Vagina (tissue), 2 donors: ENCODE measurements at regions not wholly inside any gene's neighbourhood (a gene's known extent, or its start where the extent isn't known, plus 50 kb on each side); places are given as distances from the start of the nearest gene placed in this dataset.

ENCODE experiments used
- POLR2A ChIP-seq, 2 donors: fragments of 450-650 bp; IDR thresholded peaks; one replicate each; pipeline ENCODE4 v1.6.1; 2017; ENCODE audit warnings: antibody characterized with exemption in 2 of 2, mild to moderate bottlenecking in 2 of 2, moderate library complexity in 2 of 2
- POLR2AphosphoS5 ChIP-seq, 2 donors: sonication (generic); formaldehyde crosslinking; IDR thresholded peaks; one replicate each; pipeline ENCODE4 v1.9.0; 2017; ENCODE audit warnings: antibody characterized with exemption in 2 of 2, mild to moderate bottlenecking in 2 of 2, low read depth in 1 of 2; ENCODE audit not compliant: insufficient read depth in 1 of 2

GRCh38 chrX:98568795-98569194 lies 1685.1 kb downstream of the RPA4 start:
- TF ChIP-seq POLR2AphosphoS5 (IDR thresholded peaks at IDR 0.05; ENCODE audit: insufficient read depth in 1 of 2, low read depth in 1 of 2) (no peak), POLR2A (IDR thresholded peaks at IDR 0.05) (no peak)
